IMR-90 (cell line): ENCODE measurements at regions not wholly inside any gene's neighbourhood (a gene's known extent, or its start where the extent isn't known, plus 50 kb on each side); places are given as distances from the start of the nearest gene placed in this dataset.

ENCODE experiments used
- ATAC-seq: fragments of 200-7000 bp; cut with Tn5 transposase; 2 replicates; pipeline ENCODE4 v1.9.1; 2020; ENCODE audit warnings: low read depth, mild to moderate bottlenecking, moderate library complexity
- BruUV-seq: library from RNA; stranded (reverse); fragments of 400-500 nt; replicated peaks from 2 replicates; lab custom pipeline; 2021; lab: Mats Ljungman, UMichigan
- CTCF ChIA-PET: fragments of 300-600 bp; formaldehyde crosslinking; extraction: SDS; loops from one replicate; lab custom pipeline; 2021; ENCODE audit warnings: antibody characterized with exemption; lab: Yijun Ruan, JAX
- POLR2A ChIA-PET: fragments of 300-600 bp; sonication (Branson Sonifier 250); formaldehyde crosslinking; loops from one replicate; lab custom pipeline; 2022; ENCODE audit warnings: antibody characterized with exemption; ENCODE audit not compliant: unreplicated experiment; lab: Charles Lee
- DNase-seq: peaks from one replicate; pipeline ENCODE4 v3.0.0; 2013
- H2AFZ ChIP-seq: replicated peaks from 2 replicates; pipeline ENCODE3; 2013; ENCODE audit warnings: low read length, mild to moderate bottlenecking; ENCODE audit not compliant: poor library complexity
- H2AK5ac ChIP-seq: 2 replicates; pipeline ENCODE4 v1.6.1; 2013; ENCODE audit warnings: low read depth, low read length, inconsistent platforms
- H2AK9ac ChIP-seq: replicated peaks from 2 replicates; pipeline ENCODE3; 2013; ENCODE audit warnings: mild to moderate bottlenecking, low read depth, low read length, moderate library complexity; ENCODE audit not compliant: poor library complexity
- H2BK120ac ChIP-seq: 2 replicates; pipeline ENCODE4 v1.6.1; 2013; ENCODE audit warnings: low read depth, low read length, inconsistent platforms
- H2BK15ac ChIP-seq: 3 replicates; pipeline ENCODE4 v1.6.1; 2013; ENCODE audit warnings: low read depth, low read length, inconsistent platforms
- H2BK20ac ChIP-seq: 2 replicates; pipeline ENCODE4 v1.6.1; 2013; ENCODE audit warnings: low read depth, mild to moderate bottlenecking, inconsistent platforms, low read length, moderate library complexity
- H2BK5ac ChIP-seq: 2 replicates; pipeline ENCODE4 v1.6.1; 2013; ENCODE audit warnings: mild to moderate bottlenecking, low read depth, low read length, inconsistent platforms; ENCODE audit not compliant: poor library complexity, severe bottlenecking
- H3K14ac ChIP-seq: replicated peaks from 2 replicates; pipeline ENCODE4 v1.6.1; 2013; ENCODE audit warnings: low read depth, low read length, inconsistent platforms
- H3K18ac ChIP-seq: 2 replicates; pipeline ENCODE4 v1.6.1; 2013; ENCODE audit warnings: low read depth, low read length, control low read depth
- H3K23ac ChIP-seq: 2 replicates; pipeline ENCODE4 v1.6.1; 2013; ENCODE audit warnings: low read depth, low read length, inconsistent platforms
- H3K27ac ChIP-seq: 2 replicates; pipeline ENCODE4 v1.5.1; 2013; ENCODE audit warnings: mild to moderate bottlenecking, control low read depth, low read length; ENCODE audit not compliant: insufficient read depth
- H3K27me3 ChIP-seq: 2 replicates; pipeline ENCODE4 v1.6.1; 2013; ENCODE audit warnings: low read length; ENCODE audit not compliant: control insufficient read depth, insufficient read depth
- H3K36me3 ChIP-seq: 2 replicates; pipeline ENCODE4 v1.6.1; 2013; ENCODE audit warnings: low read length, mixed read lengths; ENCODE audit not compliant: control insufficient read depth, insufficient read depth
- H3K4ac ChIP-seq: 2 replicates; pipeline ENCODE4 v1.6.1; 2013; ENCODE audit warnings: low read depth, low read length, inconsistent platforms
- H3K4me1 ChIP-seq: 2 replicates; pipeline ENCODE4 v1.6.1; 2013; ENCODE audit warnings: low read length, mixed read lengths; ENCODE audit not compliant: control insufficient read depth, insufficient read depth
- H3K4me2 ChIP-seq: 2 replicates; pipeline ENCODE4 v1.6.1; 2013; ENCODE audit warnings: low read depth, mild to moderate bottlenecking, control low read depth, low read length, moderate library complexity
- H3K4me3 ChIP-seq: 2 replicates; pipeline ENCODE4 v1.5.1; 2013; ENCODE audit warnings: low read depth, mild to moderate bottlenecking, control low read depth, low read length, moderate library complexity; ENCODE audit not compliant: insufficient read depth
- H3K56ac ChIP-seq: 2 replicates; pipeline ENCODE4 v1.6.1; 2013; ENCODE audit warnings: low read length, inconsistent platforms; ENCODE audit not compliant: insufficient read depth; ENCODE audit errors: extremely low read depth
- H3K79me1 ChIP-seq, 2 experiments: 2 replicates each; pipeline ENCODE4 v1.6.1; 2013; ENCODE audit warnings: low read length in 2 of 2, inconsistent platforms in 1 of 2, low read depth in 1 of 2
- H3K9ac ChIP-seq: 2 replicates; pipeline ENCODE4 v1.6.1; 2013; ENCODE audit warnings: low read depth, low read length, control low read depth
- H3K9me1 ChIP-seq: 2 replicates; pipeline ENCODE4 v1.6.1; 2013; ENCODE audit warnings: low read length, inconsistent platforms; ENCODE audit not compliant: insufficient read depth
- H3K9me3 ChIP-seq: 2 replicates; pipeline ENCODE4 v1.6.1; 2013; ENCODE audit warnings: low read length; ENCODE audit not compliant: control insufficient read depth, insufficient read depth
- H4K20me1 ChIP-seq: 2 replicates; pipeline ENCODE4 v1.6.1; 2013; ENCODE audit warnings: low read length, inconsistent platforms; ENCODE audit not compliant: insufficient read depth
- H4K5ac ChIP-seq: 2 replicates; pipeline ENCODE4 v1.6.1; 2013; ENCODE audit warnings: mild to moderate bottlenecking, low read depth, low read length, control low read depth
- H4K8ac ChIP-seq, 2 experiments: 2 replicates each; pipeline ENCODE4 v1.6.1; 2013; ENCODE audit warnings: low read depth in 2 of 2, low read length in 2 of 2, control low read depth in 1 of 2, inconsistent platforms in 1 of 2
- H4K91ac ChIP-seq: 2 replicates; pipeline ENCODE4 v1.6.1; 2013; ENCODE audit warnings: low read depth, low read length, inconsistent platforms; ENCODE audit not compliant: insufficient read depth
- FOS ChIP-seq: fragments of 150-350 bp; IDR thresholded peaks from 2 replicates; pipeline ENCODE4 v1.6.1; 2016; ENCODE audit warnings: low read depth, low read length
- SMC3 ChIP-seq: fragments of 150-350 bp; IDR thresholded peaks from 2 replicates; pipeline ENCODE4 v1.6.1; 2016; ENCODE audit warnings: low read depth, mild to moderate bottlenecking, antibody characterized with exemption, low read length, moderate library complexity
- WGBS, 2 experiments: methylation state at CpG; one replicate each; pipeline versions ENCODE4 v1.1.5 to v1.1.7; 2013; ENCODE audit warnings: missing lambda C conversion rate in 2 of 2; ENCODE audit not compliant: insufficient read length in 1 of 2; ENCODE audit errors: extremely low coverage in 2 of 2; 5-methylcytosine and 5-hydroxymethylcytosine counted together
- dilution Hi-C: fragments of 300-500 bp; cut with HindIII; formaldehyde crosslinking; loops from one replicate; pipeline ENCODE4 v1.14.3; 2018; ENCODE audit warnings: low sequenced_read_pairs; ENCODE audit not compliant: unreplicated experiment
- in situ Hi-C: fragments of 300-500 bp; cut with MboI; formaldehyde crosslinking; loops from 3 replicates; pipeline ENCODE4 v1.14.3; 2019; ENCODE audit warnings: low sequenced_read_pairs, inconsistent platforms, mixed read lengths
- intact Hi-C: fragments of 100-400 bp; cut with micrococcal nuclease; formaldehyde crosslinking; loops from 2 replicates; pipeline ENCODE4 v1.10.0; 2022

GRCh38 chr18:13973061-13973575 is 57.8 kb upstream of the MC2R start:
- in situ Hi-C loops: no loop called here

More at GRCh38 chr18:13973061-13973575, 57.8 kb upstream of the MC2R start:
- ChIA-PET POLR2A (no interaction called here), CTCF (no interaction called here)
- Histone ChIP-seq H4K8ac (no peak overlapping the region), H3K9me1 (no peaks in the 10 kb centered on the region), H4K91ac (no peak overlapping the region), H3K14ac (no peak overlapping the region), H3K9me3 (peaks cover 15% of the 10 kb centered on the region), H3K23ac (no peak overlapping the region), H3K4me2 (no peak overlapping the region), H3K18ac (no peak overlapping the region), H3K27me3 (no peaks in the 10 kb centered on the region), H3K36me3 (no peaks in the 10 kb centered on the region), H4K20me1 (no peaks in the 10 kb centered on the region), H2BK15ac (no peak overlapping the region), H3K56ac (no peak overlapping the region), H2BK20ac (no peak overlapping the region), H3K9ac (no peak overlapping the region), H2AK5ac (no peak overlapping the region), H3K4me3 (no peak overlapping the region), H4K5ac (no peak overlapping the region), H3K4me1 (no peaks in the 10 kb centered on the region), H2BK5ac (no peak overlapping the region), H3K27ac (no peak overlapping the region), H2BK120ac (no peak overlapping the region), H3K79me1 (no peaks in the 10 kb centered on the region), H2AFZ (no peak overlapping the region), H3K4ac (no peak overlapping the region), H2AK9ac (no peak overlapping the region)
- intact Hi-C loops: no loop called here
- dilution Hi-C loops: no loop called here
- DNase-seq (no peak), ATAC-seq (no peak)
- 20% methylated on average over 1 of the region's 4 CpGs; no CpG with 5 or more reads in 1 of the 2 experiments for WGBS, 2 experiments
- TF ChIP-seq SMC3 (no peak), FOS (no peak)
- BruUV-seq: no TSS peak
